HG03460 (cell line): ENCODE measurements at regions not wholly inside any gene's neighbourhood (a gene's known extent, or its start where the extent isn't known, plus 50 kb on each side); places are given as distances from the start of the nearest gene placed in this dataset.
"Not testable (repeated sequence)": the region's sequence is repeated elsewhere in the genome, so short reads cannot be mapped to it uniquely, and the experiment has no call there.

ENCODE experiments used
- ATAC-seq: cut with Tn5 transposase; IDR thresholded peaks from one replicate; pipeline ENCODE4 v1.9.1; 2021; ENCODE audit not compliant: unreplicated experiment

- ATAC-seq, result not testable (repeated sequence)
These were observed 385.6 kb downstream of the SPATA31A6 start for GRCh38 chr9:42568942-42569556.

- ATAC-seq, result not testable (repeated sequence)
These were observed 394.4 kb downstream of the SPATA31A6 start for GRCh38 chr9:42577851-42578250.
